Activated T-cell treated with anti-CD3 and anti-CD28 coated beads, Interleukin-2, amount 50 U/mL, for 72 hours (primary cell): ENCODE measurements at regions not wholly inside any gene's neighbourhood (a gene's known extent, or its start where the extent isn't known, plus 50 kb on each side); places are given as distances from the start of the nearest gene placed in this dataset.

Experiments used
- ATAC-seq, 2 donors: fragments of 150-1000 bp; cut with Tn5 transposase; replicated peaks in 1 of 2; 2 replicates each; pipeline ENCODE4 v1.10.0; 2021; ENCODE audit warnings: moderate library complexity in 2 of 2, mild to moderate bottlenecking in 1 of 2
- DNase-seq, 2 donors: peaks; one replicate each; pipeline ENCODE4 v3.0.0; 2021 to 2022; ENCODE audit warnings: mixed read lengths in 1 of 2
- H3K27ac Mint-ChIP-seq: one replicate; pipeline ENCODE4 v1.8.0; 2022; ENCODE audit warnings: mild to moderate bottlenecking, moderate library complexity, mixed read lengths
- H3K27me3 Mint-ChIP-seq: one replicate; pipeline ENCODE4 v1.8.0; 2022; ENCODE audit warnings: low read depth, mixed read lengths
- H3K36me3 Mint-ChIP-seq, 2 donors: one replicate each; pipeline ENCODE4 v1.8.0; 2022; ENCODE audit warnings: mixed read lengths in 2 of 2, mild to moderate bottlenecking in 1 of 2; ENCODE audit not compliant: insufficient read depth in 2 of 2
- H3K4me1 Mint-ChIP-seq: one replicate; pipeline ENCODE4 v1.8.0; 2022; ENCODE audit warnings: low read depth, mixed read lengths
- H3K4me3 Mint-ChIP-seq, 2 donors: one replicate each; pipeline ENCODE4 v1.8.0; 2022; ENCODE audit warnings: mild to moderate bottlenecking in 2 of 2, mixed read lengths in 2 of 2, moderate library complexity in 2 of 2
- H3K9me3 Mint-ChIP-seq, 2 donors: one replicate each; pipeline ENCODE4 v1.8.0; 2022; ENCODE audit warnings: mixed read lengths in 2 of 2

DNA sequence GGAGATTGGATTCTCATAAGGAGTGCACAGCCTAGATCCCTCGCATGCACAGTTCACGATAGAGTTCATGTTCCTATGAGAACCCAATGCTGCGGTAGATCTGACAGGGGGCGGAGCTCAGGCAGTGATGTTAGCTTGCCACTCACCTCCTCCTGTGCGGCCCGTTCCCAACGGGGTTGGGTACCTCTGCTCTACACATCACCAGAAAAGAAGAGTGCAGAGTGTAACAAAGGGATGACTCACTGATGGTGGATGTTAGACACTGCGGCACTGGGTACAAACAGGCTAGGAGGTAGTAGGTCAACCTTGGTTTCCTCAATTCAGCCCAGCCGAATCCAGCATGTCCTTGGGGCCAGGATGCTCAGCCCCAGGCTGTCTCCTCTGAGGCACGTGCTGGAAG is 66.8 kb upstream of the CHST15 start:
- H3K4me3 Mint-ChIP-seq, result no peak overlapping the region
- ATAC-seq, result no peak
- no peak for DNase-seq

DNA sequence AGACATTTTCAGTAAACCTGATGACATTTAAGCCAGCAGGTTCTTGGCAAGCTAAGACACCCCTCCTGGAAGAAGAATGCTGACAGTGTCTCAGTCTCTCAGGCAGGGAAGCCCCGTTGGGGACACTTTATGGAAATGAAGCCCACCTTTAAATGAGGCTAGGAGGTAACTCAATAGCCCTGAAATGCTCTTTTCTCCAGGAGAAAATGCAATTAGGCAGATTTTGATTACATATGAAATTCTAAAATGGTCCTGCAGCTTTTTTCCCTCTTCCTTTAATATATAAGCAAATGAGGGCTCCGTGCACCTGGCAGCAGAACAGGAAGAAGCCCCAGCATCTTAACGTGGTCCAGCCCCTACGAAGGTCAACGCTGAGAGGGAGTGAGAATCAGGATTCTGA is 65.8 kb upstream of the CHST15 start:
- H3K9me3 Mint-ChIP-seq, result peaks cover 5 to 7% of the 10 kb centered on the region in 2 donors
- H3K36me3 Mint-ChIP-seq, result peaks cover 0 to 1% of the 10 kb centered on the region in 2 donors
- H3K27ac Mint-ChIP-seq, result no peak overlapping the region
- ATAC-seq (no peak), DNase-seq (no peak)
- peaks cover 21% of the 10 kb centered on the region for H3K27me3 Mint-ChIP-seq
- H3K4me1 Mint-ChIP-seq, result no peaks in the 10 kb centered on the region
- H3K4me3 Mint-ChIP-seq, result no peak overlapping the region

More for the DNA sequence above, 66.8 kb upstream of the CHST15 start:
- H3K27ac Mint-ChIP-seq, result no peak overlapping the region
- H3K36me3 Mint-ChIP-seq, result peaks cover 0 to 1% of the 10 kb centered on the region in 2 donors
- H3K9me3 Mint-ChIP-seq, result peaks cover 3 to 7% of the 10 kb centered on the region in 2 donors
- H3K4me1 Mint-ChIP-seq, result no peaks in the 10 kb centered on the region
- H3K27me3 Mint-ChIP-seq, result peaks cover 21% of the 10 kb centered on the region

DNA sequence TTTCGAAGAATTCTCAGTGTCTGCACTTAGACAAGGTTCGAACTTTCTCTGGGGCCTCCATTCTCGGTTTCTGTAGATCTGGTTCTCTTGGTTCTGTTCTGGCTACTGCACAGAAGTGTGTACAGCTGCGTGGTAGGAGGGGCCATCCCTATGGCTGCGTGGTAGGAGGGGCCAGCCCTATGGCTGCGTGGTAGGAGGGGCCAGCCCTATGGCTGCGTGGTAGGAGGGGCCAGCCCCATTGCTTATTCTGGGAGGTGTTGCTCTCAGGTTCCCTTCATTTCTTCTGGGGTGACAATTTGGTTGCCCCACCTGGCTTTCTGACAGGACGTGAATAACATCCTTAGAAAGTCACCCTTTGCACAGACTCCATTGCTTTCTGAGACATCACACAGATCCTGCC is 65.2 kb upstream of the CHST15 start:
- H3K4me1 Mint-ChIP-seq, result no peaks in the 10 kb centered on the region
- H3K4me3 Mint-ChIP-seq, result no peak overlapping the region
- DNase-seq (no peak), ATAC-seq (no peak)
- peaks cover 0 to 1% of the 10 kb centered on the region in 2 donors for H3K36me3 Mint-ChIP-seq
- H3K27me3 Mint-ChIP-seq, result peaks cover 21% of the 10 kb centered on the region
- peaks cover 5 to 7% of the 10 kb centered on the region in 2 donors for H3K9me3 Mint-ChIP-seq
- no peak overlapping the region for H3K27ac Mint-ChIP-seq

DNA sequence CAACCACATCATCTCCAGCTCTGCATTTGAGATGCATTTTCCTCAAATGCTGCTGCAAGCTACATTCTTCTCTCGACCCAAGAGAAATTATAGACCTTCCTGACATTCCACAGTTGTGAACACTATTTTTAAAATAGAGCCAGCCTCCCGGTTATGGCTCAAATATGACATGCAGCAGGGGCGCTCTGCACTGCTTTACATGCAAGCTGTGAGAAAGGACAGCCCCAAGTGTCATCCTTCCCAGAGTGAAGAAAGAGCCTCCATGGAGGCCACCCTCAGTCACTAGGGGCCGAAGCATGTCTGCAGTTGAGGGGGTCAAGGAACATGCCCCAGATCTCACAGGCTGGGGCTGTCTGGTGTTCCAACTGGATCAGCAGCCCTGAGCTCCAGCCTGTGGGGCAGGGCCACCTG is 63.9 kb upstream of the CHST15 start:
- no peak overlapping the region for H3K27ac Mint-ChIP-seq

DNA sequence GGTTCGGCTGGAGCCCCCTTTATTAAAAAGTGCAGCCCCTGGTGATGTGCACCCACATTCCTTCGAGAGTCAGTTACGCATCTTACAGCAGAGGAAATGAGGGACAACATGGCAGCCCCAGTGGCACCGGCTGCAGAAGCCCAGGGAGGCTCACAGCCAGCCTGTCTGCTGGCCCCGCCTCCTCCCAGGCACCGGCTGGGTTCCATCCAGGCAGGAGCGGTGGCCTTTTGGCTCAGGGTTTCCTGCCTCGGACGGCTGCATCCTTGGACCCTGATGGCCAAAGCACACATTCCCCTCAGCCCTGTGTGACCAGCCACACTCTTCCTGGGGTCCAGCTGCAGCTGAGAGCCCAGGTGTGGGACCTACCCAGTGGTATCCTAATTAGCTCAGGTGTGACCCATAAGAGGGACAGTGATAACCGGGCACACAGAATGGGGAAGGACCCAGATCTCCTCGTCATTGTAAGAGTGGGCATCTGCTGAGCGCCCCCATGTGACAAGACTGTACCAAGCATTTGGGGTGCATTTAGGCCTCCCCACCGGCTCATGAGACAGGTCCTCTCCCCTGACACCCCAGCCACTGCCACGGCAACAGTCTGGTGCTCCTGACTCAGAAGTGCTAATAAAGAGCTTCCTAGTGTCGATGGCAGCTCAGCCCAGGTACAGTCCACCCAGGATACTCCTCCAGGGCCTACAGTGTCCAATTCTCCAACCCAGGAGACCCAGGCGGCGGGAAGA is 63.3 kb upstream of the CHST15 start:
- peaks cover 5 to 7% of the 10 kb centered on the region in 2 donors for H3K9me3 Mint-ChIP-seq
- H3K27ac Mint-ChIP-seq, result no peak overlapping the region
- ATAC-seq (no peak), DNase-seq (no peak)
- H3K27me3 Mint-ChIP-seq, result peaks cover 14% of the 10 kb centered on the region
- no peak overlapping the region for H3K4me3 Mint-ChIP-seq
- H3K36me3 Mint-ChIP-seq, result peaks cover 0 to 1% of the 10 kb centered on the region in 2 donors
- H3K4me1 Mint-ChIP-seq, result no peaks in the 10 kb centered on the region

More for the DNA sequence above, 63.9 kb upstream of the CHST15 start:
- peaks cover 5 to 7% of the 10 kb centered on the region in 2 donors for H3K9me3 Mint-ChIP-seq
- ATAC-seq (no peak), DNase-seq (no peak)
- H3K36me3 Mint-ChIP-seq, result peaks cover 0 to 1% of the 10 kb centered on the region in 2 donors
- no peak overlapping the region for H3K4me3 Mint-ChIP-seq
- no peaks in the 10 kb centered on the region for H3K4me1 Mint-ChIP-seq
- peaks cover 19% of the 10 kb centered on the region for H3K27me3 Mint-ChIP-seq

DNA sequence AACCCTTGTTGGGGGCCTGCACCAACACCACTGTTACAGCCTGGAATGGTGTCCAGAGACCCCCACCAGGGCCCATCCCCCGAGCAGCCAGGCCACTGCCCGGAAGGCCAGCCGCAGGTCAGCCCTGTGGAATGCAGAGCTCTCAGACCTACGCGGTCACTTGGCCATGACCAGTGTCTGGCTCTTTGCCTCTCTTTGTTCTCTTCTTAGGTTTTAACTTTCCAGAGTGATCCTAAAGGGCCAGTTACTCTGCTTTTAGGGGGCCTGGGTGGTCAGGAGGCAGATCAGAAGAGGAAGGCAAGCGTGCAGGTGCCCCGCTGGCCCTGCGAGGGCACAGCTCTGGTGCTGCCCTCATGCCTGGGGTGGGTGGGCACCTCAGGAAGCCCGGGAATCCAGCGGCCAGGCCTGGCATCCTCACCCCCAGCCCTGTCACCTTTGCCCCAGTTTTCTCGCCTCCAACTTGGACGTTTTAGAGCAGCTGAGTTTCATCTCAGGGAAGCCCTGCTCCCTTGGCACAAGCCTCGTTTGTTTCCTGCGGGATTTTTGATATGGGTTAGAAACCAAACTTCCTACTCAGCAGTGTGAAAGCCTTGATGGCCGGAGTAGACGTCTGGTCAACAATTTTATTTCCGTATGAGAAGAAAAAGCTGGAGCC is 62.5 kb upstream of the CHST15 start:
- H3K4me1 Mint-ChIP-seq, result no peaks in the 10 kb centered on the region
- H3K27ac Mint-ChIP-seq, result no peak overlapping the region
- no peak overlapping the region for H3K4me3 Mint-ChIP-seq
- H3K9me3 Mint-ChIP-seq, result peaks cover 5 to 7% of the 10 kb centered on the region in 2 donors
- H3K36me3 Mint-ChIP-seq, result peaks cover 0 to 1% of the 10 kb centered on the region in 2 donors
- H3K27me3 Mint-ChIP-seq, result peaks cover 17% of the 10 kb centered on the region
- DNase-seq (no peak), ATAC-seq (no peak)

DNA sequence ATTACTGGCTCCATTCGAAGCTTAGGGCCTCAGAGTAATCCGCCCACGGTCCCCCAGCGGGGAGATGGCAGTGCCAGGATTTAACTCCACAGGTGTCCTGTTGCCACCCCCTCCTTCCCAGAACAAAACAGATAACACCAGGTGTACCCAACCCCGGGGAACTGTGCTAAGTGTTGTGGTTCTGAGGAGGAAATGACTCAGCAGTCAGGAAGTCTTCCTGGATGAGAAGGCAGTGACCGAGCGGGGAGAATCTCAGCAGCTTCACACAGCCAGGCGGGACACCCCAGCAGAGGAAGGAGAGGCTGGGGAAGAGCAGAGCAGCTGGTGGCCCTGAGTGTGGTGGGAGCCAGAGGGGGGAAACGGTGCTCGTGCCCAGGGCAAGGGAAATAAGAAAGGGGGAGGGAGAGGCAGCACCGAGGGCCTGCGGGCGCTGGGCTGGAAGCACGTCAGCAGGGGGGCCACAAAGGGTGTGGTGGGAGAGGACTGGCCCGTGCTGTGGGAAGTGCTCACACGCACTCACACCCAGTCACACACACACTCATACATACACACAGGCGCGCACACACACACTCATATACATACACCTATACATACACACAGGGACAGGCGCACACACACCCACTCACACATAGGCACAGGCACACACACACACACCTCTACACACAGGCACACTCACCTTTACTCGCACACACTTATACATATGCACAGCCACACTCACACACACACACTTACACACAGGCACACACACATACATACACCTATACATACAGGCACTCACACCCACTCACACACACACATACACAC is 59.8 kb upstream of the CHST15 start:
- peaks cover 5 to 7% of the 10 kb centered on the region in 2 donors for H3K9me3 Mint-ChIP-seq
- peaks cover 19% of the 10 kb centered on the region for H3K27me3 Mint-ChIP-seq
- DNase-seq, result peak; percentile 36 to 38
- peak; percentile 77 to 89 for ATAC-seq
- peaks cover 8% of the 10 kb centered on the region for H3K4me1 Mint-ChIP-seq
- H3K4me3 Mint-ChIP-seq, result no peak overlapping the region
- H3K27ac Mint-ChIP-seq, result no peak overlapping the region
- peaks cover 0 to 1% of the 10 kb centered on the region in 2 donors for H3K36me3 Mint-ChIP-seq

DNA sequence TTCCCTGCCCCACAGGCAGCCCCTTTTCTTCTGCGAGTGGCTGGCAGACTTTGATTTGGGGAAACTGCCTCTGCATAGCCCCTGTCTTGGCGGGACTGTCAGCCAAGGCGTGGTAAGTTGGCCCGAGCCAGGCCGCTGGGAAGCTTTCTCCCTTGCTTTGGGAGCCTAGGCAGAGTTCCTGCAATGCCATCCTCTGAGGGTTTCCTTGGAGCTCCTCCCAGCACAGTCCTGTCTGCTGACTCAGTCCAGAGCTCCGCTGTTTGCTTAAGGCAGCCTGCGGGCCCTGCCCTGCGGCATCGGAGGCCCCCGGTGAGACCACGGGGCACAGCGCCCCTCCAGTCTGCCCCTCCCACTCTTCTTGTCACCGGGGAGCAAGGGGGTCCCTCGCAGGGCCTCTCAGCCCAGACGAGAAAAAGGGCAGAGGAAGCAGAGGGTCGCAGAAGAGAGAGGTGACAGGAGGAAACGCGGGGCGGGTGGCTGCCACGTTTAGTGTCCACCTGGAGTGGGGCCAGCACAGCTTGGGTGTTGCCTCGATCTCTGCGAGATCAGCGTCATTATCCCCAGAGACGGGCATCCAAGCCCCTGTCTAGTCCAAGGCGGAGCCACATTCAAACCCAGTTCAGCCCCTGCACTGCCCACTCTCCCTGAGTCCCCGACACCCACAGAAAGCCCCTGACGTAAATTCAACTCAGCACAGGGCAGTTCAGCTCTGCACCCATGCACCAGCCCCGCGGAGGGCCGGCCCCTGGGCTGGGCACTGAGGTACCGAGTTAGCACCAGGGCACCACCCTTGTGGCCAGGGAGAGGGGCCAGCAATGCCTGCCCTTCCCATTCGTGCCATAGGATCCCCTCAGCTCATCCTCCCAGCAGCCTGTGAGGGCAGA is 59.0 kb upstream of the CHST15 start:
- no peak for DNase-seq
- H3K4me3 Mint-ChIP-seq, result no peak overlapping the region
- H3K27ac Mint-ChIP-seq, result no peak overlapping the region
- H3K4me1 Mint-ChIP-seq, result peaks cover 8% of the 10 kb centered on the region
- peaks cover 14% of the 10 kb centered on the region for H3K27me3 Mint-ChIP-seq
- peaks cover 0 to 1% of the 10 kb centered on the region in 2 donors for H3K36me3 Mint-ChIP-seq
- peaks cover 4 to 5% of the 10 kb centered on the region in 2 donors for H3K9me3 Mint-ChIP-seq
- ATAC-seq, result peak; percentile 29 to 43

DNA sequence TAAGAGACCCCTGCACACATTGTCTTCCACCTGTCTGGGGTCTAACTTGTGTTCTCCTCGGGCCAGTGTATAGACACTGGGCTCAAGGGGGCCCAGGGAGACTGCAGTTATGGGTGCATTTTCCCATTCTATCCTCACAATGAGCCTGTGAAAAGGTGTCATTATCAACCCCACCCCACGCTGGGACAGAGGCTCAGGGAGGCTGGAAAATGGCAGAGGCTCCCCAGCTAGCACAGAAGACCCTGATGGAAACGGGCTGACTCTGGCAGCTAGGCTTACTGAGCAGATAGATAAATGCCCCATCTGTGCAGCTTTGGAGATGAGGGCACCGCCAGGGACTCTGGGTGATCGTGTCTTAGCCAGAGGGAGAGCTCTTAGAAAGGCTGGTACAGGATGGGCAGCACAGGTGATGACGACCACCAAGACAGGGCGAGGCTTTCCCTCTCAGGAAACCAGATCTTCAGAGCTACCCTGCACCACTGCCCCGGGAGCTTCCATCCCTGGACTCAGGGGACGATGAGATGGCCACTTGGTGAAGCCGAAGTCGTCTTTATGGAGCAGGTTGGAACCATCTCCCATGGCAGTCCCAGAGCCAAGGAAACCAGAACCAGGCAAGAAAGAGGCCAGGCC is 58.2 kb upstream of the CHST15 start:
- Mint-ChIP-seq H3K27me3 (peaks cover 12% of the 10 kb centered on the region), H3K4me3 (no peak overlapping the region), H3K36me3 (peaks cover 0 to 1% of the 10 kb centered on the region in 2 donors), H3K4me1 (peaks cover 8% of the 10 kb centered on the region), H3K9me3 (peaks cover 4 to 5% of the 10 kb centered on the region in 2 donors), H3K27ac (no peak overlapping the region)
- ATAC-seq (no peak), DNase-seq (no peak)

DNA sequence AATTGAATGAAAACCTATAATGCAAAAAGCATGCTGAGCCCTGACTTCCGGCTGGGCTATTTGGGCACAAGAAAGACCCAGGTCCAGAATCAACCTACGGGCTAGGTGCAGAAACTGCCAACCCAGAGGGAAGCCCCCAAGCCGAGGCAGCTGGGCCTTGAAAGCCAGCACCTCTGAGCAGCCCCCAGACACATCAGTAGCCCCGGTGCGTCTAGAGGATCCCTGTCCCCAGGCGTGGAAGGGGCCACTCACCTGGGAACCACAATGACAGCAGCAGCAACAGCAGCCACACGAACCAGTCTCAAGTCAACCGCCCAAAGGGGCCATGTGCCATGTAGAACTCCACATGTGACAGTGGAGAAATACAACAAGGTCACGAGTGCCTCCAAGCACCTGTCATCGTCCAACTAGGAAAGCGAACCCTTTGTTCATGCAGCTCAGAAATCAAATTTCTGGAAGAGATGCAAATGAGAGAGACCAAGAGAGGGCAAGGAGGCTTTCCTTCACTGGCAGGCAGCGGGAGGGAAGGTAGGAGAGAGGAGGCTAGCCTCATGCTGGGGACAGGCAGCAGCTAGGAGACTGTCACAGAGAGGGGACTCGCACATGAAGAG is 57.5 kb upstream of the CHST15 start:
- H3K4me1 Mint-ChIP-seq, result peaks cover 8% of the 10 kb centered on the region
- H3K9me3 Mint-ChIP-seq, result peaks cover 4 to 5% of the 10 kb centered on the region in 2 donors
- H3K36me3 Mint-ChIP-seq, result peaks cover 0 to 1% of the 10 kb centered on the region in 2 donors
- DNase-seq (no peak), ATAC-seq (no peak)
- no peak overlapping the region for H3K27ac Mint-ChIP-seq
- H3K4me3 Mint-ChIP-seq, result no peak overlapping the region
- H3K27me3 Mint-ChIP-seq, result peaks cover 12% of the 10 kb centered on the region

DNA sequence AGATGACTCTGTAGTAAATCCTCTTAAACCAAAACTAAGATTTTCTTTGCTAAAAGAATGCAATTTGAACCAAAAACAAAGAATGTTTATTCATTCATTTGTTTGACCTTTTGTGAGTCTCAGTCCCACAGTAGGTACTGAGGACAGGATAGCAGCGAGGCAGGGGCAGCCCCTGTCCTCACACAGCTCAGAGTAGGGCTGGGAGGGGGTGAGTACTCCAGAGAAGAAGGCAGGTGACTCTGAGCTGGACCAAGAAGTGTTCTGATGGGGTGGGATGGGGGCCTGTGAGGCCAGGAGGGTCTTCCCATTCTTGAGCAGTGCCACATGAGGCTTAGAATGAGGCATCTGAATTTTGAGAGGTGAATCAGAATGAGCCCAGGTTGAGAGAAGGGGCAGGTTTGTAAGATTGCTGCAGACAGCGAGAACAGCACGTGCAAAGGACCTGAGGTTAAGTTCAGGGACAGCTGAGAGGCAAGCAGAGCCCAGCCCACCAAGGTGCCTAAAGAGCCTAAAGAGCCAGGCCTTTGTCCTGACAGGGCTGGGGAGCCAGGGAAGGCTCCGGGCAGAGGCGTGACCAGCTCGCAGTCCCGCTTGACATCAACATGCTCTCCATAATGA is 56.9 kb upstream of the CHST15 start:
- ATAC-seq, result no peak
- Mint-ChIP-seq H3K27me3 (peaks cover 12% of the 10 kb centered on the region), H3K4me3 (no peak overlapping the region), H3K27ac (no peak overlapping the region), H3K9me3 (peaks cover under 1 to 3% of the 10 kb centered on the region in 2 donors), H3K36me3 (no peaks in the 10 kb centered on the region), H3K4me1 (peaks cover 8% of the 10 kb centered on the region)
- DNase-seq, result no peak
